Ishikawa (cell line): ENCODE measurements at regions not wholly inside any gene's neighbourhood (a gene's known extent, or its start where the extent isn't known, plus 50 kb on each side); places are given as distances from the start of the nearest gene placed in this dataset.

ENCODE experiments used
- CEBPB ChIP-seq: IDR thresholded peaks from 2 replicates; pipeline ENCODE4 v1.6.1; 2012
- CREB1 ChIP-seq: IDR thresholded peaks from 2 replicates; pipeline ENCODE4 v1.6.1; 2012; ENCODE audit warnings: low read depth
- EGR1 ChIP-seq: IDR thresholded peaks from 2 replicates; pipeline ENCODE4 v1.6.1; 2012
- EP300 ChIP-seq: IDR thresholded peaks from 2 replicates; pipeline ENCODE4 v1.6.1; 2012; ENCODE audit warnings: borderline replicate concordance
- FOXM1 ChIP-seq: IDR thresholded peaks from 2 replicates; pipeline ENCODE4 v1.6.1; 2012; ENCODE audit warnings: low read depth, borderline replicate concordance
- MAX ChIP-seq: IDR thresholded peaks from 2 replicates; pipeline ENCODE4 v1.6.1; 2012
- NFIC ChIP-seq: IDR thresholded peaks from 2 replicates; pipeline ENCODE4 v1.6.1; 2012
- RAD21 ChIP-seq: IDR thresholded peaks from 2 replicates; pipeline ENCODE4 v1.6.1; 2012; ENCODE audit warnings: low read depth
- REST ChIP-seq: IDR thresholded peaks from 2 replicates; pipeline ENCODE4 v1.6.1; 2012; ENCODE audit warnings: low read depth, mild to moderate bottlenecking
- TCF12 ChIP-seq: IDR thresholded peaks from 2 replicates; pipeline ENCODE4 v1.6.1; 2012; ENCODE audit warnings: low read depth
- TEAD4 ChIP-seq: IDR thresholded peaks from 2 replicates; pipeline ENCODE4 v1.6.1; 2012
- USF1 ChIP-seq: IDR thresholded peaks from 2 replicates; pipeline ENCODE4 v1.6.1; 2012
- YY1 ChIP-seq: IDR thresholded peaks from 2 replicates; pipeline ENCODE4 v1.6.1; 2012; ENCODE audit warnings: low read depth
- ZBTB7A ChIP-seq: IDR thresholded peaks from 2 replicates; pipeline ENCODE4 v1.6.1; 2012; ENCODE audit warnings: low read depth

GRCh38 chr21:32163386-32163785 is 115.5 kb downstream of the MIS18A start:
- TF ChIP-seq YY1, result no peak
- TF ChIP-seq EP300, result no peak
- TF ChIP-seq TEAD4, result no peak
- TF ChIP-seq EGR1, result no peak
- TF ChIP-seq USF1, result no peak
- TF ChIP-seq REST, result no peak
- no peak for TF ChIP-seq CREB1
- TF ChIP-seq MAX, result no peak
- TF ChIP-seq NFIC, result no peak
- no peak for TF ChIP-seq TCF12
- no peak for TF ChIP-seq RAD21
- no peak for TF ChIP-seq FOXM1
- TF ChIP-seq ZBTB7A, result no peak

GRCh38 chr21:32162727-32163320 is 116.0 kb downstream of the MIS18A start:
- TF ChIP-seq FOXM1, result no peak
- TF ChIP-seq TEAD4, result no peak
- no peak for TF ChIP-seq REST
- TF ChIP-seq TCF12, result no peak
- no peak for TF ChIP-seq EGR1
- no peak for TF ChIP-seq CEBPB

- no peak for TF ChIP-seq EP300
- no peak for TF ChIP-seq CREB1
- TF ChIP-seq NFIC, result no peak
- no peak for TF ChIP-seq CEBPB
- TF ChIP-seq REST, result no peak
Observed at GRCh38 chr21:32155226-32155625, 123.6 kb downstream of the MIS18A start.

- TF ChIP-seq EGR1 (no peak), TEAD4 (no peak), FOXM1 (no peak), NFIC (no peak), MAX (no peak), EP300 (no peak), USF1 (no peak), REST (no peak), CEBPB (no peak), RAD21 (no peak), YY1 (no peak)
Observed at GRCh38 chr21:32147041-32147440, 131.8 kb downstream of the MIS18A start.
